ENCODE measurements at regions not wholly inside any gene's neighbourhood (a gene's known extent, or its start where the extent isn't known, plus 50 kb on each side); places are given as distances from the start of the nearest gene placed in this dataset.

DNA sequence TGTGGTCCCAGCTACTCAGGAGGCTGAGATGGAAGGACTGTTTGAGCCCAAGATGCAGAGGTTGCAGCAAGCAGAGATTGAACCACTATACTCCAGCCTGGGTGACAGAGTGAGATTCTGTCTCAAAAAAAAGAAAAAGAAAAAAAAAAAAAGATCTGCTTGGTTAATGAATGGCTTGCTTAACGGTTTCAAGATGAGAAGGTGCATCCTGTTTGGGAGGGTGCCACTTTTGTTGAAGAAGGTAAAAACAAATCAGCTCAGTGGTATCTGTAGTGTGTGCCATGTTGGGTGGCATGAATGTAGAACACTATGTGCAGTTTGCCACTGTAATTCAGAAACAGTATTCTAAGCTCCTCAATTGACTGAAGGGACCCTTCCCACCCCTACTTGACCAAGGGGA is 94.9 kb upstream of the ETV3 start:
- Mint-ChIP-seq H3K4me1 (no peaks in the 10 kb centered on the region), H3K4me3 (no peak overlapping the region), H3K9me3 (no peaks in the 10 kb centered on the region), H3K27me3 (ENCODE audit: low read depth in 2 of 2) (peaks cover 10 to 41% of the 10 kb centered on the region in 2 donors), H3K36me3 (no peaks in the 10 kb centered on the region), H3K27ac (no peak overlapping the region)
- no peaks in the 10 kb centered on the region for H3K9me3 ChIP-seq (ENCODE audit: control insufficient read depth, insufficient read depth, low read length)
- no peak overlapping the region for H3K4me3 ChIP-seq (ENCODE audit: low read length)
- 0% methylated on average over 1 of the region's 1 CpG for whole genome bisulfite sequencing (ENCODE audit: insufficient coverage)
- H3K4me1 ChIP-seq (ENCODE audit: control insufficient read depth, insufficient read depth, low read length), result no peaks in the 10 kb centered on the region
- H3K27me3 ChIP-seq (ENCODE audit: control insufficient read depth, insufficient read depth, low read length), result peaks cover 2% of the 10 kb centered on the region
- DNase-seq (no peak), ATAC-seq (no peak)
- intact Hi-C loops (cut with micrococcal nuclease), result no loop called here
- H3K36me3 ChIP-seq (ENCODE audit: control insufficient read depth, insufficient read depth, low read length), result no peaks in the 10 kb centered on the region
- TF ChIP-seq, protein P1, sequence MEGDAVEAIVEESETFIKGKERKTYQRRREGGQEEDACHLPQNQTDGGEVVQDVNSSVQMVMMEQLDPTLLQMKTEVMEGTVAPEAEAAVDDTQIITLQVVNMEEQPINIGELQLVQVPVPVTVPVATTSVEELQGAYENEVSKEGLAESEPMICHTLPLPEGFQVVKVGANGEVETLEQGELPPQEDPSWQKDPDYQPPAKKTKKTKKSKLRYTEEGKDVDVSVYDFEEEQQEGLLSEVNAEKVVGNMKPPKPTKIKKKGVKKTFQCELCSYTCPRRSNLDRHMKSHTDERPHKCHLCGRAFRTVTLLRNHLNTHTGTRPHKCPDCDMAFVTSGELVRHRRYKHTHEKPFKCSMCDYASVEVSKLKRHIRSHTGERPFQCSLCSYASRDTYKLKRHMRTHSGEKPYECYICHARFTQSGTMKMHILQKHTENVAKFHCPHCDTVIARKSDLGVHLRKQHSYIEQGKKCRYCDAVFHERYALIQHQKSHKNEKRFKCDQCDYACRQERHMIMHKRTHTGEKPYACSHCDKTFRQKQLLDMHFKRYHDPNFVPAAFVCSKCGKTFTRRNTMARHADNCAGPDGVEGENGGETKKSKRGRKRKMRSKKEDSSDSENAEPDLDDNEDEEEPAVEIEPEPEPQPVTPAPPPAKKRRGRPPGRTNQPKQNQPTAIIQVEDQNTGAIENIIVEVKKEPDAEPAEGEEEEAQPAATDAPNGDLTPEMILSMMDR (IDR thresholded peaks at IDR 0.05), result no peak
- H3K27ac ChIP-seq (ENCODE audit: low read length), result no peak overlapping the region

DNA sequence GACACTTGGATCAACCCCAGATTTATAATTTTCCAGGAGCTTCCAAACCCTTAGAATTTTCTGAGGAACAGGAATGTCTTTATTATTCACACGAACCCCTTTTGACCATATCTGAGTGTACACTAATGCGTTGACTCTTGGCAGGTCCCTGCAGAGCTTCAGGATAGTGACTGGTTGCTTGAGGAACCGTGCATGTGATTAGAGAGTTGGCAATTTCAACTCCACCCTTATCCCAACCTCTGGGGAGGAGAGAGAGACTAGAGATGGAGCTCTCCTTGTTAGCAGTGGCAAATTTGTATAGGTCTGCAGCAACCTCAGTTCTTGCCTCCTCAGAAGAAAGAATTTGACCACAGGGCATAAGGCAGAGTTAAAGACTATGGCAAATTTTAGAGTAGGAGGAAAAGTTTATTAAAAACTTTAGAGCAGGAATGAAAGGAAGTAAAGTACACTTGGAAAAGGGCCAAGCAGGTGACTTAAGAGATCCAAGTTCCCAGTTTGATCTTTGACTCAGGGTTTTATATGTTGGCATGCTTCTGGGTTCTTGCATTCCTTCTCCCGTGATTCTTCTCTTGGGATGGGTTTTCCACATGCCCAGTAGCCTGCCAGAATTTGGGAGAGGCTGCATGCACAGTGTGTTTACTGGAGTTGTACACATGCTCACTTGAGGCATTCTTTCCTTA is 93.8 kb upstream of the ETV3 start:
- DNase-seq (no peak), ATAC-seq (no peak)
- intact Hi-C loops (cut with micrococcal nuclease), result no loop called here
- Mint-ChIP-seq H3K4me1 (no peaks in the 10 kb centered on the region), H3K4me3 (no peak overlapping the region), H3K9me3 (no peaks in the 10 kb centered on the region), H3K27me3 (ENCODE audit: low read depth in 2 of 2) (peaks cover 10 to 31% of the 10 kb centered on the region in 2 donors), H3K36me3 (no peaks in the 10 kb centered on the region), H3K27ac (no peak overlapping the region)
- WGBS (ENCODE audit: insufficient coverage), result 81% methylated on average over 1 of the region's 4 CpGs
- H3K4me1 ChIP-seq (ENCODE audit: control insufficient read depth, insufficient read depth, low read length), result no peaks in the 10 kb centered on the region
- TF ChIP-seq, protein P1 (IDR thresholded peaks at IDR 0.05), result no peak
- H3K36me3 ChIP-seq (ENCODE audit: control insufficient read depth, insufficient read depth, low read length), result no peaks in the 10 kb centered on the region
- no peaks in the 10 kb centered on the region for H3K27me3 ChIP-seq (ENCODE audit: control insufficient read depth, insufficient read depth, low read length)
- H3K4me3 ChIP-seq (ENCODE audit: low read length), result no peak overlapping the region
- no peaks in the 10 kb centered on the region for H3K9me3 ChIP-seq (ENCODE audit: control insufficient read depth, insufficient read depth, low read length)
- H3K27ac ChIP-seq (ENCODE audit: low read length), result no peak overlapping the region

DNA sequence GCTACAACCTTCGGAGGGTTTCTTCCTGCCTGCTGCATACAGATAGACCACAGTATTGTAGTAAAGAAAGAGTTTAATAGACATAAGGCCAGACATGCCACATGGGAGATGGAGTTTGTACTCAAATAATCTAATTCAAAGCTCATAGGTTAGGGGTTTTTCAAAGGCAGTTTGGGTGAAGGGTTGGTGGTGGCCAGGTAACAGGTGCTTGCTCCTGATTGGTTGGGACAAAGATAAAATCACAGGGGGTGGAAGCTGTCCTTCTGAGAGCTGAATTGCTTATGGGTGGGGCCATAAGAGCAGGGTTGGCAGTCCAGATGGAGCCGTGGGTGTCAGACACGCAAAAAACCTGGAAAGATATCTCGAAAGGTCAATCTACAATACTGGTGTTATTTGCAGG is 92.3 kb upstream of the ETV3 start:
- TF ChIP-seq, protein P1 (IDR thresholded peaks at IDR 0.05), result no peak

DNA sequence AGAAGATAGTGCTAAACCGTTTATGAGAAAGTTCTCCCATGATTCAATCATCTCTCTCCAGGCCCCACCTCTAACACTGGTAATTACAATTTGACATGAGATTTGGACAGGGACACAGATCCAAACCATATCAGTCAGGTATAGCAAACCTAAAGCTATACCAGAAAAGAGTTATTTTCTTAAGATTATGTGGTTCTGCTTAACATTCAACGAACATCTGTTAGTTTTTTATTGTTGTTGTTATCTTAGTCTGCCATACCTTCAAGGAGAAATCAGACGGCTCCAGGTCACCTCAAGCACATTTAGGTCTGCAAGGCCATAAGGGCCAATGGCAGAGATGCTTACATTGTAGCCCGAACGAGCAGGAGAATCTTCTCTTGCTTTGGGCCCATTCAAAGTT is 89.5 kb upstream of the ETV3 start:
- 81% methylated on average over 5 of the region's 5 CpGs for WGBS (ENCODE audit: insufficient coverage)
- H3K36me3 Mint-ChIP-seq, result no peaks in the 10 kb centered on the region
- no peak overlapping the region for H3K4me3 ChIP-seq (ENCODE audit: low read length)
- H3K27ac ChIP-seq (ENCODE audit: low read length), result no peak overlapping the region
- no peaks in the 10 kb centered on the region for H3K9me3 Mint-ChIP-seq
- no peaks in the 10 kb centered on the region for H3K36me3 ChIP-seq (ENCODE audit: control insufficient read depth, insufficient read depth, low read length)
- H3K4me3 Mint-ChIP-seq, result no peak overlapping the region
- no peak overlapping the region for H3K27ac Mint-ChIP-seq
- no peaks in the 10 kb centered on the region for H3K4me1 Mint-ChIP-seq
- DNase-seq (no peak), ATAC-seq (no peak)
- H3K9me3 ChIP-seq (ENCODE audit: control insufficient read depth, insufficient read depth, low read length), result no peaks in the 10 kb centered on the region
- peaks cover 14 to 43% of the 10 kb centered on the region in 2 donors for H3K27me3 Mint-ChIP-seq (ENCODE audit: low read depth in 2 of 2)
- H3K27me3 ChIP-seq (ENCODE audit: control insufficient read depth, insufficient read depth, low read length), result no peaks in the 10 kb centered on the region
- TF ChIP-seq, protein P1 (IDR thresholded peaks at IDR 0.05), result no peak
- intact Hi-C loops (cut with micrococcal nuclease), result no loop called here
- no peaks in the 10 kb centered on the region for H3K4me1 ChIP-seq (ENCODE audit: control insufficient read depth, insufficient read depth, low read length)

More for the DNA sequence above, 92.3 kb upstream of the ETV3 start:
- H3K27me3 ChIP-seq (ENCODE audit: control insufficient read depth, insufficient read depth, low read length), result no peaks in the 10 kb centered on the region
- no peaks in the 10 kb centered on the region for H3K9me3 Mint-ChIP-seq
- H3K27me3 Mint-ChIP-seq (ENCODE audit: low read depth in 2 of 2), result peaks cover 10 to 20% of the 10 kb centered on the region in 2 donors
- H3K36me3 ChIP-seq (ENCODE audit: control insufficient read depth, insufficient read depth, low read length), result no peaks in the 10 kb centered on the region
- H3K9me3 ChIP-seq (ENCODE audit: control insufficient read depth, insufficient read depth, low read length), result no peaks in the 10 kb centered on the region
- 94% methylated on average over 4 of the region's 4 CpGs for WGBS (ENCODE audit: insufficient coverage)
- no peak overlapping the region for H3K27ac ChIP-seq (ENCODE audit: low read length)
- no peak overlapping the region for H3K27ac Mint-ChIP-seq
- H3K4me1 Mint-ChIP-seq, result no peaks in the 10 kb centered on the region
- intact Hi-C loops (cut with micrococcal nuclease), result no loop called here
- H3K36me3 Mint-ChIP-seq, result no peaks in the 10 kb centered on the region
- no peak overlapping the region for H3K4me3 Mint-ChIP-seq
- H3K4me3 ChIP-seq (ENCODE audit: low read length), result no peak overlapping the region
- DNase-seq, result no peak
- ATAC-seq, result no peak
- H3K4me1 ChIP-seq (ENCODE audit: control insufficient read depth, insufficient read depth, low read length), result no peaks in the 10 kb centered on the region
